ENCODE measurements at regions not wholly inside any gene's neighbourhood (a gene's known extent, or its start where the extent isn't known, plus 50 kb on each side); places are given as distances from the start of the nearest gene placed in this dataset.

- Mint-ChIP-seq H3K27me3 (ENCODE audit: low read depth) (peaks cover 2% of the 10 kb centered on the region), H3K9me3 (no peaks in the 10 kb centered on the region), H3K4me1 (peaks cover 15 to 29% of the 10 kb centered on the region in 2 experiments), H3K27ac (no peak overlapping the region), H3K4me3 (no peak overlapping the region), H3K36me3 (ENCODE audit: insufficient read depth in 1 of 3, low read depth in 3 of 3) (no peaks in the 10 kb centered on the region)
- Histone ChIP-seq H3K23ac (ENCODE audit: insufficient read length, low read depth, low read length) (no peak overlapping the region), H3K79me2 (ENCODE audit: insufficient read depth, low read length) (no peaks in the 10 kb centered on the region), H2BK12ac (ENCODE audit: insufficient read length, low read depth, low read length) (no peak overlapping the region), H3K9me3 (ENCODE audit: control insufficient read depth, low read depth, low read length) (no peaks in the 10 kb centered on the region), H2AK5ac (ENCODE audit: insufficient read length, low read length) (no peak overlapping the region), H3K9ac (ENCODE audit: extremely low read depth, insufficient read length, low read length) (no peak overlapping the region), H4K91ac (ENCODE audit: insufficient read length, low read depth, low read length) (no peak overlapping the region), H3K18ac (ENCODE audit: insufficient read length, low read depth, low read length) (no peak overlapping the region), H3K27me3 (ENCODE audit: insufficient read depth, low read length) (no peaks in the 10 kb centered on the region), H2BK20ac (ENCODE audit: low read depth, low read length, poor library complexity, severe bottlenecking) (no peak overlapping the region), H3K4ac (ENCODE audit: low read depth, low read length) (no peak overlapping the region), H3K4me2 (ENCODE audit: insufficient read depth, insufficient read length, low read length) (no peak overlapping the region), H3K23me2 (ENCODE audit: insufficient read length, low read depth, low read length, poor library complexity, severe bottlenecking) (no peaks in the 10 kb centered on the region), H4K8ac (replicated peaks; ENCODE audit: insufficient read length, low read depth, low read length) (no peak overlapping the region), H2BK120ac (ENCODE audit: low read depth, low read length, poor library complexity, severe bottlenecking) (no peak overlapping the region), H4K20me1 (ENCODE audit: control insufficient read depth, insufficient read depth, insufficient read length) (no peaks in the 10 kb centered on the region), H2AFZ (ENCODE audit: low read length) (no peak overlapping the region), H2BK15ac (ENCODE audit: low read depth, low read length) (no peak overlapping the region), H3K4me1 (ENCODE audit: insufficient read depth, low read length) (no peaks in the 10 kb centered on the region), H3K79me1 (ENCODE audit: insufficient read depth, low read depth, low read length, poor library complexity, severe bottlenecking) (no peaks in the 10 kb centered on the region), H2BK5ac (ENCODE audit: insufficient read length, low read length) (no peak overlapping the region), H3T11ph (ENCODE audit: low read length) (no peak overlapping the region), H3K56ac (ENCODE audit: insufficient read length, low read depth, low read length) (no peak overlapping the region), H3K14ac (ENCODE audit: insufficient read depth, low read length) (no peak overlapping the region), H4K5ac (ENCODE audit: insufficient read length, low read depth, low read length) (no peak overlapping the region), H3K27ac (ENCODE audit: insufficient read length, low read depth, low read length) (no peak overlapping the region)
- WGBS (ENCODE audit: extremely low coverage, insufficient read length, low lambda C conversion rate), result no CpG with 5 or more reads among the region's 4 CpGs
- DNase-seq, result no peak
- TF ChIP-seq, protein P1, sequence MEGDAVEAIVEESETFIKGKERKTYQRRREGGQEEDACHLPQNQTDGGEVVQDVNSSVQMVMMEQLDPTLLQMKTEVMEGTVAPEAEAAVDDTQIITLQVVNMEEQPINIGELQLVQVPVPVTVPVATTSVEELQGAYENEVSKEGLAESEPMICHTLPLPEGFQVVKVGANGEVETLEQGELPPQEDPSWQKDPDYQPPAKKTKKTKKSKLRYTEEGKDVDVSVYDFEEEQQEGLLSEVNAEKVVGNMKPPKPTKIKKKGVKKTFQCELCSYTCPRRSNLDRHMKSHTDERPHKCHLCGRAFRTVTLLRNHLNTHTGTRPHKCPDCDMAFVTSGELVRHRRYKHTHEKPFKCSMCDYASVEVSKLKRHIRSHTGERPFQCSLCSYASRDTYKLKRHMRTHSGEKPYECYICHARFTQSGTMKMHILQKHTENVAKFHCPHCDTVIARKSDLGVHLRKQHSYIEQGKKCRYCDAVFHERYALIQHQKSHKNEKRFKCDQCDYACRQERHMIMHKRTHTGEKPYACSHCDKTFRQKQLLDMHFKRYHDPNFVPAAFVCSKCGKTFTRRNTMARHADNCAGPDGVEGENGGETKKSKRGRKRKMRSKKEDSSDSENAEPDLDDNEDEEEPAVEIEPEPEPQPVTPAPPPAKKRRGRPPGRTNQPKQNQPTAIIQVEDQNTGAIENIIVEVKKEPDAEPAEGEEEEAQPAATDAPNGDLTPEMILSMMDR (conservative IDR thresholded peaks at IDR 0.05), result no peak
These were observed 191.7 kb upstream of the PMEPA1 start for GRCh38 chr20:57901526-57901925.
